ENCODE measurements at regions not wholly inside any gene's neighbourhood (a gene's known extent, or its start where the extent isn't known, plus 50 kb on each side); places are given as distances from the start of the nearest gene placed in this dataset.

GRCh38 chr15:93997071-93997658 lies 234.2 kb upstream of the MCTP2 start:
- TF ChIP-seq CTCF (conservative IDR thresholded peaks at IDR 0.05): peak; percentile 85
- Mint-ChIP-seq H3K4me3 (no peak overlapping the region), H3K36me3 (ENCODE audit: low read depth) (no peaks in the 10 kb centered on the region), H3K4me1 (peaks cover 31% of the 10 kb centered on the region), H3K27ac (ENCODE audit: unreplicated experiment) (no peak overlapping the region), H3K27me3 (ENCODE audit: low read depth) (no peaks in the 10 kb centered on the region), H3K9me3 (no peaks in the 10 kb centered on the region)
- DNase-seq (ENCODE audit: low read depth, low spot score): peak; percentile 20

GRCh38 chr15:93989440-93989998 lies 241.8 kb upstream of the MCTP2 start:
- no peak overlapping the region for H3K4me3 Mint-ChIP-seq
- H3K9me3 Mint-ChIP-seq: no peaks in the 10 kb centered on the region
- no peaks in the 10 kb centered on the region for H3K36me3 Mint-ChIP-seq (ENCODE audit: low read depth)
- no peak for DNase-seq (ENCODE audit: low read depth, low spot score)
- H3K27me3 Mint-ChIP-seq (ENCODE audit: low read depth): no peaks in the 10 kb centered on the region
- peaks cover 23% of the 10 kb centered on the region for H3K4me1 Mint-ChIP-seq
- TF ChIP-seq CTCF (conservative IDR thresholded peaks at IDR 0.05): no peak
- peak overlapping the region; percentile 53 for H3K27ac Mint-ChIP-seq (ENCODE audit: unreplicated experiment)

- Mint-ChIP-seq H3K27ac (ENCODE audit: unreplicated experiment) (no peak overlapping the region), H3K36me3 (ENCODE audit: low read depth) (no peaks in the 10 kb centered on the region), H3K9me3 (no peaks in the 10 kb centered on the region), H3K4me3 (no peak overlapping the region), H3K4me1 (peaks cover 41% of the 10 kb centered on the region), H3K27me3 (ENCODE audit: low read depth) (no peaks in the 10 kb centered on the region)
- no peak for DNase-seq (ENCODE audit: low read depth, low spot score)
- no peak for TF ChIP-seq CTCF (conservative IDR thresholded peaks at IDR 0.05)
Measured at GRCh38 chr15:93987068-93987467, 244.3 kb upstream of the MCTP2 start.

- H3K4me3 Mint-ChIP-seq: no peak overlapping the region
- DNase-seq (ENCODE audit: low read depth, low spot score): no peak
- peaks cover 47% of the 10 kb centered on the region for H3K4me1 Mint-ChIP-seq
- no peaks in the 10 kb centered on the region for H3K9me3 Mint-ChIP-seq
- H3K27me3 Mint-ChIP-seq (ENCODE audit: low read depth): no peaks in the 10 kb centered on the region
- TF ChIP-seq CTCF (conservative IDR thresholded peaks at IDR 0.05): no peak
- no peaks in the 10 kb centered on the region for H3K36me3 Mint-ChIP-seq (ENCODE audit: low read depth)
- H3K27ac Mint-ChIP-seq (ENCODE audit: unreplicated experiment): no peak overlapping the region
Measured at GRCh38 chr15:93986400-93986984, 244.9 kb upstream of the MCTP2 start.

GRCh38 chr15:93985925-93986324 lies 245.4 kb upstream of the MCTP2 start:
- Mint-ChIP-seq H3K27me3 (ENCODE audit: low read depth) (no peaks in the 10 kb centered on the region), H3K4me1 (peaks cover 52% of the 10 kb centered on the region), H3K4me3 (no peak overlapping the region), H3K36me3 (ENCODE audit: low read depth) (no peaks in the 10 kb centered on the region), H3K27ac (ENCODE audit: unreplicated experiment) (peak overlapping the region; percentile 83), H3K9me3 (no peaks in the 10 kb centered on the region)
- TF ChIP-seq CTCF (conservative IDR thresholded peaks at IDR 0.05): no peak
- DNase-seq (ENCODE audit: low read depth, low spot score): no peak

Measured in neural crest cell (in vitro differentiated cells).